Stimulated activated naive B cell treated with anti-CD40 and anti-IgM and Interleukin-4, amounts not matched to agents 10 μg/mL and 1 μg/mL and 100 μg/mL, for 72 hours (primary cell): ENCODE measurements at regions not wholly inside any gene's neighbourhood (a gene's known extent, or its start where the extent isn't known, plus 50 kb on each side); places are given as distances from the start of the nearest gene placed in this dataset.
"Not testable (repeated sequence)": the region's sequence is repeated elsewhere in the genome, so short reads cannot be mapped to it uniquely, and the experiment has no call there.

Experiments
- ATAC-seq, 2 donors: fragments of 150-1000 bp; cut with Tn5 transposase; replicated peaks; 2 replicates each; pipeline ENCODE4 v1.10.0; 2021; ENCODE audit warnings: moderate library complexity in 1 of 2
- DNase-seq: peaks from one replicate; pipeline ENCODE4 v3.0.0; 2021
- H3K27ac Mint-ChIP-seq: one replicate; pipeline ENCODE4 v1.8.0; 2022; ENCODE audit warnings: mild to moderate bottlenecking, mixed read lengths
- H3K27me3 Mint-ChIP-seq, 2 donors: one replicate each; pipeline ENCODE4 v1.8.0; 2022; ENCODE audit warnings: mixed read lengths in 2 of 2
- H3K36me3 Mint-ChIP-seq, 2 donors: one replicate each; pipeline ENCODE4 v1.8.0; 2022; ENCODE audit warnings: mixed read lengths in 2 of 2, mild to moderate bottlenecking in 1 of 2
- H3K4me1 Mint-ChIP-seq, 2 donors: one replicate each; pipeline ENCODE4 v1.8.0; 2022; ENCODE audit warnings: mixed read lengths in 2 of 2, mild to moderate bottlenecking in 1 of 2
- H3K4me3 Mint-ChIP-seq, 2 donors: one replicate each; pipeline ENCODE4 v1.8.0; 2022; ENCODE audit warnings: mild to moderate bottlenecking in 2 of 2, mixed read lengths in 2 of 2, moderate library complexity in 1 of 2
- H3K9me3 Mint-ChIP-seq, 2 donors: one replicate each; pipeline ENCODE4 v1.8.0; 2022; ENCODE audit warnings: mixed read lengths in 2 of 2, mild to moderate bottlenecking in 1 of 2

GRCh38 chr11:23217072-23217471 lies 356.8 kb upstream of the CCDC179 start:
- Mint-ChIP-seq H3K9me3 (peaks cover 3 to 11% of the 10 kb centered on the region in 2 donors), H3K4me3 (no peak overlapping the region), H3K27me3 (no peaks in the 10 kb centered on the region), H3K4me1 (no peaks in the 10 kb centered on the region), H3K27ac (no peak overlapping the region), H3K36me3 (no peaks in the 10 kb centered on the region)
- ATAC-seq (no peak), DNase-seq (no peak)

GRCh38 chr11:23220086-23220485 lies 359.8 kb upstream of the CCDC179 start:
- H3K9me3 Mint-ChIP-seq, result peaks cover 3 to 11% of the 10 kb centered on the region in 2 donors
- H3K4me1 Mint-ChIP-seq, result not testable (repeated sequence)

GRCh38 chr11:23221366-23221765 lies 361.1 kb upstream of the CCDC179 start:
- Mint-ChIP-seq H3K27me3 (no peaks in the 10 kb centered on the region), H3K27ac (no peak overlapping the region), H3K36me3 (no peaks in the 10 kb centered on the region), H3K4me1 (no peaks in the 10 kb centered on the region), H3K9me3 (peaks cover 3 to 11% of the 10 kb centered on the region in 2 donors), H3K4me3 (no peak overlapping the region)
- ATAC-seq (no peak), DNase-seq (no peak)

More at GRCh38 chr11:23220086-23220485, 359.8 kb upstream of the CCDC179 start:
- not testable (repeated sequence) for H3K27me3 Mint-ChIP-seq, H3K27ac Mint-ChIP-seq, H3K36me3 Mint-ChIP-seq, H3K4me3 Mint-ChIP-seq, DNase-seq, ATAC-seq

- H3K36me3 Mint-ChIP-seq, result no peaks in the 10 kb centered on the region
- H3K4me3 Mint-ChIP-seq, result no peak overlapping the region
Measured at GRCh38 chr11:23226331-23227077, 366.2 kb upstream of the CCDC179 start.

GRCh38 chr11:23227078-23227445 lies 366.8 kb upstream of the CCDC179 start:
- no peak for DNase-seq
- H3K9me3 Mint-ChIP-seq, result peaks cover 0 to 2% of the 10 kb centered on the region in 2 donors
- no peaks in the 10 kb centered on the region for H3K27me3 Mint-ChIP-seq
- no peak for ATAC-seq
- no peak overlapping the region for H3K27ac Mint-ChIP-seq
- no peak overlapping the region for H3K4me3 Mint-ChIP-seq
- no peaks in the 10 kb centered on the region for H3K4me1 Mint-ChIP-seq
- no peaks in the 10 kb centered on the region for H3K36me3 Mint-ChIP-seq

More at GRCh38 chr11:23226331-23227077, 366.2 kb upstream of the CCDC179 start:
- no peaks in the 10 kb centered on the region for H3K4me1 Mint-ChIP-seq
- DNase-seq (no peak), ATAC-seq (no peak)
- no peaks in the 10 kb centered on the region for H3K27me3 Mint-ChIP-seq
- H3K27ac Mint-ChIP-seq, result no peak overlapping the region
- H3K9me3 Mint-ChIP-seq, result peaks cover 2 to 3% of the 10 kb centered on the region in 2 donors

- no peaks in the 10 kb centered on the region for H3K4me1 Mint-ChIP-seq
- H3K36me3 Mint-ChIP-seq, result no peaks in the 10 kb centered on the region
- no peak overlapping the region for H3K4me3 Mint-ChIP-seq
- no peak overlapping the region for H3K27ac Mint-ChIP-seq
- H3K27me3 Mint-ChIP-seq, result no peaks in the 10 kb centered on the region
- no peak for DNase-seq
- H3K9me3 Mint-ChIP-seq, result peaks cover 0 to 4% of the 10 kb centered on the region in 2 donors
- no peak for ATAC-seq
Measured at GRCh38 chr11:23232652-23233051, 372.4 kb upstream of the CCDC179 start.

GRCh38 chr11:23233075-23233474 lies 372.8 kb upstream of the CCDC179 start:
- Mint-ChIP-seq H3K27ac (no peak overlapping the region), H3K4me3 (no peak overlapping the region), H3K4me1 (no peaks in the 10 kb centered on the region), H3K9me3 (peaks cover 0 to 4% of the 10 kb centered on the region in 2 donors), H3K27me3 (no peaks in the 10 kb centered on the region), H3K36me3 (no peaks in the 10 kb centered on the region)
- ATAC-seq (no peak), DNase-seq (no peak)

- H3K36me3 Mint-ChIP-seq, result no peaks in the 10 kb centered on the region
- no peaks in the 10 kb centered on the region for H3K27me3 Mint-ChIP-seq
- no peak overlapping the region for H3K27ac Mint-ChIP-seq
- ATAC-seq (no peak), DNase-seq (no peak)
- no peak overlapping the region for H3K4me3 Mint-ChIP-seq
- H3K9me3 Mint-ChIP-seq, result peaks cover 0 to 2% of the 10 kb centered on the region in 2 donors
- no peaks in the 10 kb centered on the region for H3K4me1 Mint-ChIP-seq
Measured at GRCh38 chr11:23236826-23237555, 376.7 kb upstream of the CCDC179 start.

- no peak overlapping the region for H3K27ac Mint-ChIP-seq
- peaks cover 0 to 4% of the 10 kb centered on the region in 2 donors for H3K9me3 Mint-ChIP-seq
- no peak for DNase-seq
- no peak overlapping the region for H3K4me3 Mint-ChIP-seq
- no peaks in the 10 kb centered on the region for H3K4me1 Mint-ChIP-seq
- no peaks in the 10 kb centered on the region for H3K36me3 Mint-ChIP-seq
- H3K27me3 Mint-ChIP-seq, result no peaks in the 10 kb centered on the region
- no peak for ATAC-seq
Measured at GRCh38 chr11:23252426-23252825, 392.2 kb upstream of the CCDC179 start.

GRCh38 chr11:23257088-23257487 lies 396.8 kb upstream of the CCDC179 start:
- peaks cover 1 to 4% of the 10 kb centered on the region in 2 donors for H3K9me3 Mint-ChIP-seq
- ATAC-seq, result no peak
- no peaks in the 10 kb centered on the region for H3K36me3 Mint-ChIP-seq
- DNase-seq, result no peak
- H3K27me3 Mint-ChIP-seq, result no peaks in the 10 kb centered on the region
- no peak overlapping the region for H3K4me3 Mint-ChIP-seq
- H3K27ac Mint-ChIP-seq, result no peak overlapping the region
- no peaks in the 10 kb centered on the region for H3K4me1 Mint-ChIP-seq

- Mint-ChIP-seq H3K4me1 (no peaks in the 10 kb centered on the region), H3K9me3 (peaks cover 1 to 4% of the 10 kb centered on the region in 2 donors)
- ATAC-seq, result no peak
Measured at GRCh38 chr11:23257556-23257955, 397.3 kb upstream of the CCDC179 start.

GRCh38 chr11:23263466-23263865 lies 403.2 kb upstream of the CCDC179 start:
- no peaks in the 10 kb centered on the region for H3K27me3 Mint-ChIP-seq
- no peak for DNase-seq
- no peak for ATAC-seq
- H3K27ac Mint-ChIP-seq, result no peak overlapping the region
- no peaks in the 10 kb centered on the region for H3K4me1 Mint-ChIP-seq
- H3K4me3 Mint-ChIP-seq, result no peak overlapping the region
- H3K36me3 Mint-ChIP-seq, result no peaks in the 10 kb centered on the region
- peaks cover 0 to 4% of the 10 kb centered on the region in 2 donors for H3K9me3 Mint-ChIP-seq

More at GRCh38 chr11:23257556-23257955, 397.3 kb upstream of the CCDC179 start:
- Mint-ChIP-seq H3K36me3 (no peaks in the 10 kb centered on the region), H3K27me3 (no peaks in the 10 kb centered on the region), H3K27ac (no peak overlapping the region), H3K4me3 (no peak overlapping the region)
- no peak for DNase-seq

- H3K9me3 Mint-ChIP-seq, result peaks cover 3 to 5% of the 10 kb centered on the region in 2 donors
- no peak overlapping the region for H3K4me3 Mint-ChIP-seq
- H3K36me3 Mint-ChIP-seq, result no peaks in the 10 kb centered on the region
- no peak for ATAC-seq
- no peak overlapping the region for H3K27ac Mint-ChIP-seq
- no peak for DNase-seq
- no peaks in the 10 kb centered on the region for H3K27me3 Mint-ChIP-seq
- H3K4me1 Mint-ChIP-seq, result no peaks in the 10 kb centered on the region
Measured at GRCh38 chr11:23272095-23272494, 411.8 kb upstream of the CCDC179 start.

- Mint-ChIP-seq H3K36me3 (no peaks in the 10 kb centered on the region), H3K9me3 (peaks cover 0 to 3% of the 10 kb centered on the region in 2 donors), H3K27ac (no peak overlapping the region), H3K4me3 (no peak overlapping the region), H3K27me3 (no peaks in the 10 kb centered on the region), H3K4me1 (no peaks in the 10 kb centered on the region)
- DNase-seq (no peak), ATAC-seq (no peak)
Measured at GRCh38 chr11:23278121-23278520, 417.8 kb upstream of the CCDC179 start.

GRCh38 chr11:23280088-23280487 lies 419.8 kb upstream of the CCDC179 start:
- Mint-ChIP-seq H3K36me3 (no peaks in the 10 kb centered on the region), H3K4me3 (no peak overlapping the region), H3K27me3 (no peaks in the 10 kb centered on the region), H3K4me1 (no peaks in the 10 kb centered on the region), H3K27ac (no peak overlapping the region), H3K9me3 (peaks cover 0 to 3% of the 10 kb centered on the region in 2 donors)
- ATAC-seq (no peak), DNase-seq (no peak)
